HCT116 (cell line): ENCODE measurements at regions not wholly inside any gene's neighbourhood (a gene's known extent, or its start where the extent isn't known, plus 50 kb on each side); places are given as distances from the start of the nearest gene placed in this dataset.

Source experiments
- ATAC-seq: fragments of 200-7000 bp; cut with Tn5 transposase; 2 replicates; pipeline ENCODE4 v1.9.1; 2020; ENCODE audit warnings: mild to moderate bottlenecking, moderate library complexity
- BruUV-seq: library from RNA; stranded (reverse); fragments of 400-500 nt; replicated peaks from 2 replicates; lab custom pipeline; 2021; lab: Mats Ljungman, UMichigan
- CTCF ChIA-PET: fragments of 300-600 bp; sonication (Branson Sonifier 250); formaldehyde crosslinking; loops from one replicate; lab custom pipeline; 2021; ENCODE audit warnings: antibody characterized with exemption; lab: Charles Lee
- POLR2A ChIA-PET: fragments of 300-600, 350-600 bp; sonication (Branson Sonifier 250); formaldehyde crosslinking; loops from one replicate; lab custom pipeline; 2021; ENCODE audit warnings: antibody characterized with exemption; lab: Charles Lee
- RAD21 ChIA-PET, 2 experiments: fragments of 300-600 bp; sonication (Branson Sonifier 250); formaldehyde crosslinking; loops; one replicate each; lab custom pipeline; 2023; ENCODE audit warnings: low total read pairs in 2 of 2; ENCODE audit not compliant: uncharacterized antibody in 2 of 2, unreplicated experiment in 2 of 2, low non-redundant PET in 1 of 2; lab: Charles Lee
- DNase-seq: peaks from one replicate; pipeline ENCODE4 v3.0.0-alpha.2; 2010; ENCODE audit warnings: low read depth, low spot score
- H2AFZ ChIP-seq: fragments of 200-600 bp; shearing (Covaris generic), sonication (generic); 2 replicates; pipeline ENCODE4 v1.6.1; 2017; ENCODE audit warnings: low read depth, mixed run types, mixed read lengths, antibody characterized with exemption, low read length; ENCODE audit not compliant: poor library complexity, severe bottlenecking
- H3K27ac ChIP-seq: 2 replicates; pipeline ENCODE4 v1.5.1; 2012; ENCODE audit warnings: low read depth, low read length
- H3K27me3 ChIP-seq: fragments of 200-600 bp; sonication (generic); 2 replicates; pipeline ENCODE4 v1.6.1; 2016; ENCODE audit warnings: mixed run types, low read length, mixed read lengths; ENCODE audit not compliant: insufficient read depth
- H3K36me3 ChIP-seq, 2 experiments: fragments of 200-500 bp in 1 of 2; fragments of 200-600 bp in 1 of 2; sonication (Bioruptor generic) in 1 of 2; sonication (generic) in 1 of 2; 2 replicates each; pipeline versions ENCODE4 v1.5.1 to v1.6.1; 2014 to 2016; ENCODE audit warnings: low read length in 2 of 2, inconsistent platforms in 1 of 2, mixed read lengths in 1 of 2, mixed run types in 1 of 2; ENCODE audit not compliant: insufficient read depth in 2 of 2, control insufficient read depth in 1 of 2
- H3K4me1 ChIP-seq, 2 experiments: fragments of 200-600 bp in 1 of 2; sonication (generic) in 1 of 2; 2 replicates each; pipeline versions ENCODE4 v1.5.1 to v1.6.1; 2012 to 2017; ENCODE audit warnings: low read length in 2 of 2, inconsistent platforms in 1 of 2, mild to moderate bottlenecking in 1 of 2, mixed read lengths in 1 of 2, mixed run types in 1 of 2, moderate library complexity in 1 of 2; ENCODE audit not compliant: insufficient read depth in 2 of 2, control insufficient read depth in 1 of 2
- H3K4me2 ChIP-seq: fragments of 200-600 bp; sonication (generic); 2 replicates; pipeline ENCODE4 v1.6.1; 2017; ENCODE audit warnings: mixed run types, low read length, mixed read lengths
- H3K4me3 ChIP-seq, 2 experiments: fragments of 200-600 bp in 1 of 2; sonication (generic) in 1 of 2; replicated peaks in 1 of 2; 2 replicates each; pipeline ENCODE4 v1.5.1; 2011 to 2016; ENCODE audit warnings: low read length in 2 of 2, control low read depth in 1 of 2, low read depth in 1 of 2, mild to moderate bottlenecking in 1 of 2, mixed read lengths in 1 of 2, mixed run types in 1 of 2
- H3K79me2 ChIP-seq: fragments of 200-600 bp; sonication (generic); 2 replicates; pipeline ENCODE4 v1.6.1; 2017; ENCODE audit warnings: mild to moderate bottlenecking, mixed run types, low read length, moderate library complexity, mixed read lengths; ENCODE audit not compliant: insufficient read depth
- H3K9ac ChIP-seq: fragments of 200-600 bp; sonication (generic); 2 replicates; pipeline ENCODE4 v1.6.1; 2016; ENCODE audit warnings: low read length, mixed read lengths
- H3K9me2 ChIP-seq: fragments of 200-600 bp; sonication (generic), shearing (Covaris generic); 2 replicates; pipeline ENCODE4 v1.6.1; 2017; ENCODE audit warnings: mixed run types, mild to moderate bottlenecking, moderate library complexity; ENCODE audit not compliant: insufficient read depth
- H3K9me3 ChIP-seq, 2 experiments: fragments of 200-500 bp in 1 of 2; fragments of 200-600 bp in 1 of 2; sonication (Bioruptor generic) in 1 of 2; sonication (generic) in 1 of 2; 2 replicates each; pipeline ENCODE4 v1.6.1; 2014 to 2017; ENCODE audit warnings: low read length in 2 of 2, mixed read lengths in 2 of 2, inconsistent platforms in 1 of 2, low read depth in 1 of 2, mild to moderate bottlenecking in 1 of 2, mixed run types in 1 of 2, moderate library complexity in 1 of 2; ENCODE audit not compliant: control insufficient read depth in 1 of 2, insufficient read depth in 1 of 2
- H4K20me1 ChIP-seq: fragments of 200-600 bp; sonication (generic), shearing (Covaris generic); 2 replicates; pipeline ENCODE4 v1.6.1; 2017; ENCODE audit warnings: mixed run types, mild to moderate bottlenecking, moderate library complexity; ENCODE audit not compliant: insufficient read depth
- ATF3 ChIP-seq: IDR thresholded peaks from 2 replicates; pipeline ENCODE4 v1.6.1; 2012
- CBX3 ChIP-seq: IDR thresholded peaks from 2 replicates; pipeline ENCODE4 v1.6.1; 2012; ENCODE audit warnings: low read depth
- CEBPB ChIP-seq: IDR thresholded peaks from 2 replicates; pipeline ENCODE4 v1.6.1; 2012; ENCODE audit warnings: low read depth
- CTCF ChIP-seq, 3 experiments: fragments of 200-600 bp in 1 of 3; sonication (generic) in 1 of 3; IDR thresholded peaks in 2 of 3; conservative IDR thresholded peaks in 1 of 3; 2 replicates each; pipeline ENCODE4 v1.5.1; 2012 to 2017; ENCODE audit warnings: low read depth in 2 of 3, low read length in 2 of 3, antibody characterized with exemption in 1 of 3, borderline replicate concordance in 1 of 3, control low read depth in 1 of 3, mild to moderate bottlenecking in 1 of 3, mixed read lengths in 1 of 3, mixed run types in 1 of 3, moderate library complexity in 1 of 3; ENCODE audit not compliant: insufficient read depth in 1 of 3
- EGR1 ChIP-seq: IDR thresholded peaks from 2 replicates; pipeline ENCODE4 v1.6.1; 2012; ENCODE audit warnings: low read depth
- ELF1 ChIP-seq: IDR thresholded peaks from 2 replicates; pipeline ENCODE4 v1.6.1; 2012; ENCODE audit warnings: low read depth, borderline replicate concordance
- EZH2 ChIP-seq: fragments of 200-600 bp; sonication (generic); IDR thresholded peaks from 2 replicates; pipeline ENCODE4 v1.6.1; 2017; ENCODE audit warnings: antibody characterized with exemption, mixed run types
- FOSL1 ChIP-seq: IDR thresholded peaks from 2 replicates; pipeline ENCODE4 v1.6.1; 2012; ENCODE audit warnings: low read depth
- JUND ChIP-seq: IDR thresholded peaks from 2 replicates; pipeline ENCODE4 v1.6.1; 2012
- POLR2A ChIP-seq: IDR thresholded peaks from 2 replicates; pipeline ENCODE4 v1.7.0; 2011; ENCODE audit warnings: borderline replicate concordance; ENCODE audit not compliant: insufficient read depth, insufficient read length; ENCODE audit errors: extremely low read depth
- POLR2AphosphoS5 ChIP-seq: IDR thresholded peaks from 2 replicates; pipeline ENCODE4 v1.6.1; 2011; ENCODE audit warnings: mild to moderate bottlenecking, low read depth, low read length, moderate library complexity
- SP1 ChIP-seq: IDR thresholded peaks from 2 replicates; pipeline ENCODE4 v1.6.1; 2012; ENCODE audit warnings: low read depth
- SRF ChIP-seq: IDR thresholded peaks from 2 replicates; pipeline ENCODE4 v1.6.1; 2012; ENCODE audit warnings: low read depth
- TCF7L2 ChIP-seq: IDR thresholded peaks from 2 replicates; pipeline ENCODE4 v1.7.0; 2011; ENCODE audit warnings: borderline replicate concordance, inconsistent platforms; ENCODE audit not compliant: insufficient read depth, insufficient read length; ENCODE audit errors: extremely low read depth
- YY1 ChIP-seq: IDR thresholded peaks from 2 replicates; pipeline ENCODE4 v1.6.1; 2011; ENCODE audit warnings: low read length, low read depth, moderate library complexity, mild to moderate bottlenecking; ENCODE audit not compliant: insufficient replicate concordance; ENCODE audit errors: extremely low read depth
- ZFX ChIP-seq: fragments of 450-650 bp; IDR thresholded peaks from 2 replicates; pipeline ENCODE4 v1.6.1; 2017
- ZNF274 ChIP-seq: fragments of 200-500 bp; sonication (Bioruptor generic); IDR thresholded peaks from 2 replicates; pipeline ENCODE4 v1.6.1; 2014; ENCODE audit warnings: mild to moderate bottlenecking, low read depth, low read length, inconsistent platforms
- intact Hi-C: fragments of 100-400 bp; cut with micrococcal nuclease; formaldehyde crosslinking; loops from 2 replicates; pipeline ENCODE4 v1.10.0; 2022
- TF ChIP-seq, protein P1 (sequence below): IDR thresholded peaks from 2 replicates; pipeline ENCODE4 v1.6.1; 2012; ENCODE audit warnings: low read depth

DNA sequence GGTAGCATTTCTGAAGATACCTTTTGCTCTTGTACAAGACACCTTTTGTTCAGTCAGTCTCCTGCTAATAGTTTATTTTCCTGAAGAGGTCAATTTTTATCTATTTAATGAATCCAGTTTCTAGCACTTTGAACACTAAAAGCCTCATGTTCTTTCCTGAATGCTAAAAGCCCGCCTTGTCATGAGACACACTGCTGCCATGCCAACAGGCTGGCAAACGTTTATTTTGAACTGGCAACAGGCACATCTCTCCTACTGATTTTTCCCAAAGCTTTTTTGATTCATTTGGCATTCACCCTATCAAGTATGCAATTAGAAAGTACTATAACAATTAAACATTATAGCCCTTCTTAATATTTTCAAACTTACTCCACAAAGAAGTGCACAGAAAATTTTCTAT, 421.2 kb upstream of the EYS start:
- H3K79me2 ChIP-seq = no peaks in the 10 kb centered on the region
- peaks cover 13 to 50% of the 10 kb centered on the region in 2 experiments; a peak in 3 of 4 replicates for H3K9me3 ChIP-seq
- DNase-seq = no peak
- H3K27me3 ChIP-seq = no peaks in the 10 kb centered on the region
- no peaks in the 10 kb centered on the region for H3K36me3 ChIP-seq
- CTCF ChIA-PET = no interaction called here
- no peaks in the 10 kb centered on the region for H3K4me1 ChIP-seq
- H4K20me1 ChIP-seq = no peaks in the 10 kb centered on the region
- RAD21 ChIA-PET = no interaction called here
- no peak overlapping the region for H3K4me2 ChIP-seq
- TF ChIP-seq SRF (no peak), ZNF274 (no peak), FOSL1 (no peak), EZH2 (no peak)
- intact Hi-C loops = no loop called here
- no peak overlapping the region for H3K27ac ChIP-seq
- H3K4me3 ChIP-seq = no peak overlapping the region
- POLR2A ChIA-PET = no interaction called here
- BruUV-seq = no TSS peak
- no peak overlapping the region for H3K9ac ChIP-seq
- ATAC-seq = no peak
- H2AFZ ChIP-seq = no peak overlapping the region
- H3K9me2 ChIP-seq = no peaks in the 10 kb centered on the region

- ChIA-PET CTCF (no interaction called here), POLR2A (no interaction called here), RAD21 (no interaction called here)
- intact Hi-C loops = no loop called here
- Histone ChIP-seq H3K27ac (no peak overlapping the region), H3K4me3 (no peak overlapping the region), H3K9me2 (no peaks in the 10 kb centered on the region), H3K4me2 (no peak overlapping the region), H2AFZ (no peak overlapping the region), H4K20me1 (no peaks in the 10 kb centered on the region), H3K9me3 (peaks cover 12 to 46% of the 10 kb centered on the region in 2 experiments; a peak in 3 of 4 replicates), H3K9ac (no peak overlapping the region), H3K4me1 (no peaks in the 10 kb centered on the region), H3K27me3 (no peaks in the 10 kb centered on the region), H3K79me2 (no peaks in the 10 kb centered on the region), H3K36me3 (no peaks in the 10 kb centered on the region)
- no TSS peak for BruUV-seq
- DNase-seq (no peak), ATAC-seq (no peak)
- TF ChIP-seq POLR2A = no peak
- no peak for TF ChIP-seq CBX3
- no peak for TF ChIP-seq CEBPB
- TF ChIP-seq ZNF274 = no peak
- TF ChIP-seq ATF3 = no peak
- no peak for TF ChIP-seq SP1
- no peak for TF ChIP-seq TCF7L2
- no peak for TF ChIP-seq JUND
- no peak for TF ChIP-seq POLR2AphosphoS5
- TF ChIP-seq FOSL1 = no peak
- TF ChIP-seq ZFX = no peak
- no peak for TF ChIP-seq ELF1
- no peak for TF ChIP-seq CTCF (IDR thresholded peaks at IDR 0.05 in 2 of 3, conservative IDR thresholded peaks at IDR 0.05 in 1 of 3; ENCODE audit: borderline replicate concordance in 1 of 3, insufficient read depth in 1 of 3, low read depth in 2 of 3, low read length in 2 of 3)
- TF ChIP-seq SRF = no peak
- no peak for TF ChIP-seq YY1
- TF ChIP-seq, protein P1, sequence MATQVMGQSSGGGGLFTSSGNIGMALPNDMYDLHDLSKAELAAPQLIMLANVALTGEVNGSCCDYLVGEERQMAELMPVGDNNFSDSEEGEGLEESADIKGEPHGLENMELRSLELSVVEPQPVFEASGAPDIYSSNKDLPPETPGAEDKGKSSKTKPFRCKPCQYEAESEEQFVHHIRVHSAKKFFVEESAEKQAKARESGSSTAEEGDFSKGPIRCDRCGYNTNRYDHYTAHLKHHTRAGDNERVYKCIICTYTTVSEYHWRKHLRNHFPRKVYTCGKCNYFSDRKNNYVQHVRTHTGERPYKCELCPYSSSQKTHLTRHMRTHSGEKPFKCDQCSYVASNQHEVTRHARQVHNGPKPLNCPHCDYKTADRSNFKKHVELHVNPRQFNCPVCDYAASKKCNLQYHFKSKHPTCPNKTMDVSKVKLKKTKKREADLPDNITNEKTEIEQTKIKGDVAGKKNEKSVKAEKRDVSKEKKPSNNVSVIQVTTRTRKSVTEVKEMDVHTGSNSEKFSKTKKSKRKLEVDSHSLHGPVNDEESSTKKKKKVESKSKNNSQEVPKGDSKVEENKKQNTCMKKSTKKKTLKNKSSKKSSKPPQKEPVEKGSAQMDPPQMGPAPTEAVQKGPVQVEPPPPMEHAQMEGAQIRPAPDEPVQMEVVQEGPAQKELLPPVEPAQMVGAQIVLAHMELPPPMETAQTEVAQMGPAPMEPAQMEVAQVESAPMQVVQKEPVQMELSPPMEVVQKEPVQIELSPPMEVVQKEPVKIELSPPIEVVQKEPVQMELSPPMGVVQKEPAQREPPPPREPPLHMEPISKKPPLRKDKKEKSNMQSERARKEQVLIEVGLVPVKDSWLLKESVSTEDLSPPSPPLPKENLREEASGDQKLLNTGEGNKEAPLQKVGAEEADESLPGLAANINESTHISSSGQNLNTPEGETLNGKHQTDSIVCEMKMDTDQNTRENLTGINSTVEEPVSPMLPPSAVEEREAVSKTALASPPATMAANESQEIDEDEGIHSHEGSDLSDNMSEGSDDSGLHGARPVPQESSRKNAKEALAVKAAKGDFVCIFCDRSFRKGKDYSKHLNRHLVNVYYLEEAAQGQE = no peak
- no peak for TF ChIP-seq EGR1
Measured at GRCh38 chr6:66127061-66127460, 420.0 kb upstream of the EYS start.
